ENCODE measurements at regions not wholly inside any gene's neighbourhood (a gene's known extent, or its start where the extent isn't known, plus 50 kb on each side); places are given as distances from the start of the nearest gene placed in this dataset.
"Not testable (repeated sequence)": the region's sequence is repeated elsewhere in the genome, so short reads cannot be mapped to it uniquely, and the experiment has no call there.

DNA sequence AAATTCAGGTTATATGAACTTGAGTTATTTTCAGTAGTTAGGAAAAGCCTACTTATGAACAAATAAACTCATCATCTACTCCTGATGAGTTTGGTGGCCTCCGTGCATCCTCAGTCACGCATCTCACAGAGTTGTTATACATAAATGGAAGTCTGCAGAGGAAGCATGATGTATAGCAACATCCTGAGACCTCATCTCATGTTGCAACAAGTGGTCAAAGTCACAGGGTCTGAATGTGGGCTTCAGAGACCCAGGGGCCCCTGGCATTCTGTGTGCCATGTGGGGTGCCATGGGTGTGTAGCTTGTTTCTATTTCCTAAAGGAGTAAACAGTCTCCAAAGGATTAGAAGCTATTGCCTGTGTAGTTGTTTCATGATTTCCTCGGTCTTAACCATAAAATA, 216.5 kb downstream of the IRX2 start:
- H3K27ac ChIP-seq (ENCODE audit: low read depth, low read length): no peak overlapping the region
- no peaks in the 10 kb centered on the region for H3K36me3 ChIP-seq (ENCODE audit: insufficient read depth, low read length)
- FAIRE-seq: no peak
- Mint-ChIP-seq H3K27me3 (ENCODE audit: low read depth, unreplicated experiment) (peaks cover 18% of the 10 kb centered on the region), H3K4me3 (ENCODE audit: unreplicated experiment) (no peak overlapping the region), H3K9me3 (ENCODE audit: unreplicated experiment) (peaks cover 3% of the 10 kb centered on the region), H3K4me1 (ENCODE audit: low read depth, unreplicated experiment) (peaks cover 2% of the 10 kb centered on the region), H3K36me3 (ENCODE audit: low read depth, unreplicated experiment) (no peaks in the 10 kb centered on the region), H3K27ac (ENCODE audit: unreplicated experiment) (no peak overlapping the region)
- H4K20me1 ChIP-seq (ENCODE audit: insufficient read depth, low read length): no peaks in the 10 kb centered on the region
- no peak overlapping the region for H3K9ac ChIP-seq (ENCODE audit: low read length)
- no peak for DNase-seq (ENCODE audit: low read depth)
- H3K27me3 ChIP-seq (ENCODE audit: insufficient read depth, low read length): peaks cover 5% of the 10 kb centered on the region
- no peak overlapping the region for H3K4me3 ChIP-seq (ENCODE audit: insufficient read depth, low read depth, low read length)
- no peaks in the 10 kb centered on the region for H3K79me2 ChIP-seq (ENCODE audit: insufficient read depth, low read length)
- no peak overlapping the region for H3K4me2 ChIP-seq (ENCODE audit: low read length)
- no peak overlapping the region for H2AFZ ChIP-seq (ENCODE audit: low read depth, low read length)
- peaks cover 13% of the 10 kb centered on the region for H3K9me3 ChIP-seq (ENCODE audit: insufficient read depth, low read depth, low read length)
- H3K4me1 ChIP-seq (ENCODE audit: insufficient read depth, low read length): no peaks in the 10 kb centered on the region
- TF ChIP-seq EZH2 (IDR thresholded peaks at IDR 0.05; ENCODE audit: insufficient read depth, low read length): no peak
- TF ChIP-seq, protein P1, sequence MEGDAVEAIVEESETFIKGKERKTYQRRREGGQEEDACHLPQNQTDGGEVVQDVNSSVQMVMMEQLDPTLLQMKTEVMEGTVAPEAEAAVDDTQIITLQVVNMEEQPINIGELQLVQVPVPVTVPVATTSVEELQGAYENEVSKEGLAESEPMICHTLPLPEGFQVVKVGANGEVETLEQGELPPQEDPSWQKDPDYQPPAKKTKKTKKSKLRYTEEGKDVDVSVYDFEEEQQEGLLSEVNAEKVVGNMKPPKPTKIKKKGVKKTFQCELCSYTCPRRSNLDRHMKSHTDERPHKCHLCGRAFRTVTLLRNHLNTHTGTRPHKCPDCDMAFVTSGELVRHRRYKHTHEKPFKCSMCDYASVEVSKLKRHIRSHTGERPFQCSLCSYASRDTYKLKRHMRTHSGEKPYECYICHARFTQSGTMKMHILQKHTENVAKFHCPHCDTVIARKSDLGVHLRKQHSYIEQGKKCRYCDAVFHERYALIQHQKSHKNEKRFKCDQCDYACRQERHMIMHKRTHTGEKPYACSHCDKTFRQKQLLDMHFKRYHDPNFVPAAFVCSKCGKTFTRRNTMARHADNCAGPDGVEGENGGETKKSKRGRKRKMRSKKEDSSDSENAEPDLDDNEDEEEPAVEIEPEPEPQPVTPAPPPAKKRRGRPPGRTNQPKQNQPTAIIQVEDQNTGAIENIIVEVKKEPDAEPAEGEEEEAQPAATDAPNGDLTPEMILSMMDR (IDR thresholded peaks at IDR 0.05; ENCODE audit: insufficient read depth, low read depth, low read length): no peak

- DNase-seq (ENCODE audit: low read depth): no peak
- FAIRE-seq: no peak
Observed at GRCh38 chr5:2534251-2534650, 217.2 kb downstream of the IRX2 start.

DNA sequence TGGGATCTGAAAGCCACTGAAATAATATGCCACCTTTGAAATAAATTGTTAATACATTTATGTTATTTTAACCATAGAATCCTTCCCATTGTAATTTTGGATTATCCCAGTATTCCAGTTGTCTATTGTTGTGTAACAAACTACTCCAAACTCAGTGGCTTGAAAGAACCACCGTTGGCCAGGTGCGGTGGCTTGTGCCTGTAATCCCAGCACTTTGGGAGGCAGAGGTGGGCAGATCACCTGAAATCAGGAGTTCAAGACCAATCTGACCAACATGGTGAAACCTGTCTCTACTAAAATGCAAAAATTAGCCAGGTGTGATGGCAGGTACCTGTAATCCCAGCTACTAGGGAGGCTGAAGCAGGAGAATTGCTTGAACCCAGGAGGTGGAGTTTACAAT, 217.6 kb downstream of the IRX2 start:
- not testable (repeated sequence) for H3K9ac ChIP-seq (ENCODE audit: low read length); H3K4me3 Mint-ChIP-seq (ENCODE audit: unreplicated experiment); H2AFZ ChIP-seq (ENCODE audit: low read depth, low read length); H3K9me3 Mint-ChIP-seq (ENCODE audit: unreplicated experiment); H3K27me3 ChIP-seq (ENCODE audit: insufficient read depth, low read length); H3K36me3 Mint-ChIP-seq (ENCODE audit: low read depth, unreplicated experiment); H3K4me2 ChIP-seq (ENCODE audit: low read length); H3K27ac ChIP-seq (ENCODE audit: low read depth, low read length); DNase-seq (ENCODE audit: low read depth); H3K36me3 ChIP-seq (ENCODE audit: insufficient read depth, low read length); FAIRE-seq; H3K4me1 Mint-ChIP-seq (ENCODE audit: low read depth, unreplicated experiment); H3K79me2 ChIP-seq (ENCODE audit: insufficient read depth, low read length); H3K4me3 ChIP-seq (ENCODE audit: insufficient read depth, low read depth, low read length); H3K27ac Mint-ChIP-seq (ENCODE audit: unreplicated experiment); H4K20me1 ChIP-seq (ENCODE audit: insufficient read depth, low read length); H3K4me1 ChIP-seq (ENCODE audit: insufficient read depth, low read length)
- H3K27me3 Mint-ChIP-seq (ENCODE audit: low read depth, unreplicated experiment): peaks cover 21% of the 10 kb centered on the region
- peaks cover 14% of the 10 kb centered on the region for H3K9me3 ChIP-seq (ENCODE audit: insufficient read depth, low read depth, low read length)

More at GRCh38 chr5:2534251-2534650, 217.2 kb downstream of the IRX2 start:
- Mint-ChIP-seq H3K4me3 (ENCODE audit: unreplicated experiment) (no peak overlapping the region), H3K4me1 (ENCODE audit: low read depth, unreplicated experiment) (peaks cover 2% of the 10 kb centered on the region), H3K27ac (ENCODE audit: unreplicated experiment) (no peak overlapping the region), H3K27me3 (ENCODE audit: low read depth, unreplicated experiment) (peaks cover 17% of the 10 kb centered on the region), H3K36me3 (ENCODE audit: low read depth, unreplicated experiment) (no peaks in the 10 kb centered on the region), H3K9me3 (ENCODE audit: unreplicated experiment) (peaks cover 1% of the 10 kb centered on the region)
- H3K9ac ChIP-seq (ENCODE audit: low read length): no peak overlapping the region
- no peak overlapping the region for H2AFZ ChIP-seq (ENCODE audit: low read depth, low read length)
- H3K27me3 ChIP-seq (ENCODE audit: insufficient read depth, low read length): peaks cover 5% of the 10 kb centered on the region
- H3K79me2 ChIP-seq (ENCODE audit: insufficient read depth, low read length): no peaks in the 10 kb centered on the region
- H3K4me1 ChIP-seq (ENCODE audit: insufficient read depth, low read length): no peaks in the 10 kb centered on the region
- H3K4me3 ChIP-seq (ENCODE audit: insufficient read depth, low read depth, low read length): no peak overlapping the region
- H3K36me3 ChIP-seq (ENCODE audit: insufficient read depth, low read length): no peaks in the 10 kb centered on the region
- H3K9me3 ChIP-seq (ENCODE audit: insufficient read depth, low read depth, low read length): peaks cover 13% of the 10 kb centered on the region
- H4K20me1 ChIP-seq (ENCODE audit: insufficient read depth, low read length): no peaks in the 10 kb centered on the region
- H3K27ac ChIP-seq (ENCODE audit: low read depth, low read length): no peak overlapping the region
- TF ChIP-seq, protein P1 (IDR thresholded peaks at IDR 0.05; ENCODE audit: insufficient read depth, low read depth, low read length): no peak
- no peak for TF ChIP-seq EZH2 (IDR thresholded peaks at IDR 0.05; ENCODE audit: insufficient read depth, low read length)
- H3K4me2 ChIP-seq (ENCODE audit: low read length): no peak overlapping the region

Data from astrocyte (in vitro differentiated cells and primary cell).